GM19351 (cell line): ENCODE measurements at regions not wholly inside any gene's neighbourhood (a gene's known extent, or its start where the extent isn't known, plus 50 kb on each side); places are given as distances from the start of the nearest gene placed in this dataset.
"Not testable (repeated sequence)": the region's sequence is repeated elsewhere in the genome, so short reads cannot be mapped to it uniquely, and the experiment has no call there.

Source experiments
- ATAC-seq: cut with Tn5 transposase; IDR thresholded peaks from one replicate; pipeline ENCODE4 v1.9.1; 2021; ENCODE audit warnings: mild to moderate bottlenecking, moderate library complexity; ENCODE audit not compliant: unreplicated experiment

- not testable (repeated sequence) for ATAC-seq
These were observed 86.3 kb downstream of the CPN2 start for GRCh38 chr3:194264631-194265504.

GRCh38 chr3:194265505-194265892, 85.6 kb downstream of the CPN2 start:
- no peak for ATAC-seq

GRCh38 chr3:194265996-194266964, 84.8 kb downstream of the CPN2 start:
- no peak for ATAC-seq

GRCh38 chr3:194267744-194268653, 83.1 kb downstream of the CPN2 start:
- ATAC-seq, result no peak

GRCh38 chr3:194268654-194269512, 82.2 kb downstream of the CPN2 start:
- no peak for ATAC-seq

GRCh38 chr3:194269610-194270145, 81.5 kb downstream of the CPN2 start:
- no peak for ATAC-seq

GRCh38 chr3:194270627-194271459, 80.3 kb downstream of the CPN2 start:
- no peak for ATAC-seq

- no peak for ATAC-seq
These were observed 79.6 kb downstream of the CPN2 start for GRCh38 chr3:194271460-194272035.

- ATAC-seq, result no peak
These were observed 78.9 kb downstream of the CPN2 start for GRCh38 chr3:194272221-194272620.

- ATAC-seq, result no peak
These were observed 78.0 kb downstream of the CPN2 start for GRCh38 chr3:194272861-194273742.

GRCh38 chr3:194273743-194274310, 77.3 kb downstream of the CPN2 start:
- ATAC-seq, result no peak

- no peak for ATAC-seq
These were observed 76.6 kb downstream of the CPN2 start for GRCh38 chr3:194274424-194275085.

- ATAC-seq, result no peak
These were observed 75.8 kb downstream of the CPN2 start for GRCh38 chr3:194275291-194275690.

- no peak for ATAC-seq
These were observed 75.4 kb downstream of the CPN2 start for GRCh38 chr3:194275721-194276120.

- no peak for ATAC-seq
These were observed 74.4 kb downstream of the CPN2 start for GRCh38 chr3:194276768-194277103.

GRCh38 chr3:194277104-194277785, 73.9 kb downstream of the CPN2 start:
- ATAC-seq, result no peak
